GM21390 (cell line): ENCODE measurements at regions not wholly inside any gene's neighbourhood (a gene's known extent, or its start where the extent isn't known, plus 50 kb on each side); places are given as distances from the start of the nearest gene placed in this dataset.

Experiments
- ATAC-seq: cut with Tn5 transposase; IDR thresholded peaks from one replicate; pipeline ENCODE4 v1.9.1; 2021; ENCODE audit not compliant: unreplicated experiment

DNA sequence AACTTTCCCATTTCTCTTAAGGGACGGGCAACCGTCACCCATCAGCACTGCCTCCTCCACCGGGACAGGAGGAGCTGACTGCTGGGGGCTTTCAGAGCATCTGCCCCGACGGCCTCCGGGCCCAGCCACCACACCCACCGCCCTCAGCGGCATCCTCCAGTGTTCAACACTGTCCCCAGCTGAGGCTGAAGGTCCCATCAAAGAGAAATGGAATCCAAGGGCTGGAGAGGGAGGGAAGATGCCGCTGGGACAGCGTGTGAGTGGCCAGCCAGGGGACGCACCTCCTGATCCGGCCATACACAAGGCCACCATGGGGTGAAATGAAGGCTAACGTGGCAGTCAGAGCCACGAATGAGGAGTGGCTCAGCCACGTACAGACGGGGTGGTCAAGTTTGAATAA is 153.6 kb upstream of the PPP2R2D start:
- ATAC-seq = no peak

GRCh38 chr10:131747791-131748190 is 153.0 kb upstream of the PPP2R2D start:
- ATAC-seq = no peak

- ATAC-seq = no peak
Observed at GRCh38 chr10:131748191-131748590, 152.6 kb upstream of the PPP2R2D start.

DNA sequence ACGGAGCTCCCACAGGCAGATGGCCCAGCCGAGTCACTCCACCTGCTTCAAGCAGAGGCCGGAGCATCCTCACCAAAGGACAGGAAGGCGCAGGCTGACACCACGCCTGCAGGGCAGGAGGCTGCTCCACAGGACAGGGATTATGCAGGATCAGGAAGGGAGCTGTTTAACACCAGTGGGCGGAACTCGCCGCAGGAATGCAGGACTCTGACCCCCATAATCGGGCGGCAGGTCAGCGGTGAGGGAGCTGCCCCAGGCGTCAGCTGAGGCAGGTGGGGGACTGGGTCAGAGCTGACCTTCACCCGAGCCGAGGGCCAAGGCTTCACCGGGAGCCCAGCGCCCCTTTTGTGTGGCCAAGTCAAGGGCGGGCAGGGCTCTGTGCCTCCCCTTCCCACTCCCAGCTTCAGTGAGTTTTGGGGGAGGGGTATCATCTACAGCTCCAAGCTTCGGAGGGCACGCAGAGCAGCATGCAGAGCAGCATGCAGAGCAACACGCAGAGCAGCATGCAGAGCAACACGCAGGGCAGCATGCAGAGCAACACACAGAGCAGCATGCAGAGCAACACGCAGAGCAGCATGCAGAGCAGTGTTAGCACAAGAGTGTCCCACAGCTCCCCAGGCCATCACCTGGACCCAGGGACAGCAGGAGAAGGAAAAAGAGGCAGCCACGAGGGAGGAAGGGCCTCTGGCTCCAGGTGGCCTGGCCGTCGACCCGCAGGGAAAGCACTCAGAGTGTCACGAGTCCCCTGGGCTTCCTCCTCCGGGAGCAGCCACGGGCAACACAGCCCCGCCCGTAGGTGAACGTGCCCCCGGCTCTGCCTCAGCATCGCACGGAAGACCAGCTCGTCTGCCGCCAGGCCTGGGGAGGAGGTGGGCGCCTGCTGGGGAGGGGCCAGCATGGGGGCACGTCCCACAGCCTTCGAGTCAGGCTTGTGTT is 151.7 kb upstream of the PPP2R2D start:
- ATAC-seq = no peak

- ATAC-seq = no peak
Observed at GRCh38 chr10:131749767-131750142, 151.1 kb upstream of the PPP2R2D start.

DNA sequence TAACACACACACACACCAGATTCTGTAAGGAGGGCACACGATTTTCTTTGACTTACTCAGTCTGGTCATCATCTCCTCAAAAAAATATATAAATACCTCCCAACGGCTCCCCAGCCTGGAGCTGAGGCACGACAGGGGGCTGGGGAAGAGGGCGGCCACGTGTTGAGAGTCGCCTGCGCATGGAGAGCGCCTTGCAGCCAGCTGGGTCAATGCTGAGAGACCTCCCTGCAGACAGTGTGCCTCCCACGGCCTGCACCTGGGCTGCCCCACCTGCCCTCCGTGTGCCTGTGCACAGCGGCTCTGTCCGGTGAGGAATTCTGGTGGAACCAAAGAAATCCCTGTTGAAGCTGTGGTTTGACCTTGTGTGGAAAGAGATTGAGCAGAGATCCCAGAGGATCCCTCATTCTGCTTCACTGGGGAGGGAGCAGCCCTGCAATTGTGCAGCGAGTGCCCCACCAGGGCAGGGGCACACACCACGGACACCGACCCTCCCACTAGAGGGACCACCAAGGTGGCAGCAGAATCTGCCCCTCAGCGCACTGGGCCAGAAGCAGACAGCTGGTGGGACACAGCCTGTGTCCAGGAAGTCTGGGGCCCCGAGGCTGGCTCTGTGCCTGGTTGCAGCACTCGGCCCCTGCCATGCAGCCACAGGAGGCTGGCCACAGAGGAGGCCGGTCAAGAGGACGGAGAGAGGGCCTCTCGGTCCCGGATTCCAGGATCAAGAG is 150.5 kb upstream of the PPP2R2D start:
- ATAC-seq = no peak

GRCh38 chr10:131750973-131751826 is 149.6 kb upstream of the PPP2R2D start:
- ATAC-seq = no peak

GRCh38 chr10:131751827-131752775 is 148.7 kb upstream of the PPP2R2D start:
- ATAC-seq = no peak

DNA sequence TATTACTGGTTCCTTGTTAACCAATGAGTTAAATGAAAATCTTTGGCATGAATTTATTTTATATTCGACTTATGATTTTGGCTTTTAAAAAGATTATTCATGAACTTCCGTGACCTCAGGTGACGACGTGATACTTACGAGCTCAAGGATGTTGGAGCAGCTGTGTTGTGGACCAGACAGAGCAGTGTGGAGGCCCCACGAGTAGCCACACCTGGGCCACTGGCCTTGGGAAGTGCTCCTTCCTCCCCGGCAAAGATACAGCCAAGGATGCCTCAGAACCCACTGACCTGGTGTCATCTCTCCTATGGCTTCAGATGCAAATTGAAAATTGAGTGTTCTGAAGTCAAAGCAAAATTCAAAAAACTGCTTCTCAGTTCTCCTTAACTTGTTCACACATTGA is 147.5 kb upstream of the PPP2R2D start:
- no peak for ATAC-seq

GRCh38 chr10:131755200-131755599 is 145.6 kb upstream of the PPP2R2D start:
- no peak for ATAC-seq

DNA sequence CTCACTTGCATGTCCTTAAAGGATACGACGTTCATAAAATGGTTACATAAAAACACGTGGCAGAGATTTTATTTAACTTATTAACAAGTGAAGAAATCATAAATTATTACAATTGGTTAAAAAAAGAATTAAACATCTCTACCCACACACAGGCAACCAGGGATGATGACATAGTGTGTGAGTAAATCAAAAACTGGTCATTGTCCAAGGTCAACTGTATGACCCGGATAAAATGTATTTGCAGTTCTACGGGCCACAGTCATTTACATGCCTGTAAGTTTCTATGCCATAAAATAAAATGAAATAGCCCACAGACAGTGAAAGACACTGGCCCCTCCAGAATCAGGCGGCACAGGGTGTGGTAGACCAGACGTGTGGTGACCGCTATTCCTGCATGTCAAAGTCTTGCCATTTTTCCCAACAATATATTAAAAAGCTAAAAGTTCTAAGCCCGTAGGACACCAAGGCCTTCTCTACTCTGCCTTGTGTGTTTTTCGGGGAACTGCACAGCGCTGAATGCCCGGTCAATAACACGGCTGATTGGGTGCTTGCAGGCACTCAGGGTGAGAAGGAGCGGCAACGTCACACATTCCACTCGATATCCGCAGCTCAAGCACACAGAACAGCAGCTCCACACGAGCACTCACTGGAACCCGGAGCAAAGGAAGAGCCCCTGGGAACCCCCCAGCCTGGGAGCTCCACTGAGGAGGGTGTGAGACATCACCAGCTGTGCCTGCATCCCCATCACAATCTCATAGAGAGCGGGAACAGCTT is 143.3 kb upstream of the PPP2R2D start:
- ATAC-seq = no peak

GRCh38 chr10:131758062-131758938 is 142.5 kb upstream of the PPP2R2D start:
- no peak for ATAC-seq

DNA sequence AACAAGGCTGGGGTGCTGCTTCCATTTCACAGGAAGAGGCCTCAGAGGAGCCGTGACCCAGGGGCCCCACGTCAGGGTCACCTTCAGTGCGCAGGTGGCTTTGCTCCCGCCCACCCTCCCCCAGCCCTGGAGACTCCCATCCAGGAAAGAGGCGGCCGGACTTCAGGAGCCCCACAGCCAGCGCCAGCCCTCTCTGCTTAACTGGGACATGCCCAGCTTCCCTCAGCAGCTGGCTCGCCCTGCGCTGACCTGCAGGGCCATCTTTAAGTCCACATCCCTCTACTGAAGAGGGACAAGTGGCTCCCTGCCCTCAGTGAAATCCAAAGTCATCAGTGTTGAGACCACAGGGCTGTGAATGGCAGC is 141.9 kb upstream of the PPP2R2D start:
- no peak for ATAC-seq

DNA sequence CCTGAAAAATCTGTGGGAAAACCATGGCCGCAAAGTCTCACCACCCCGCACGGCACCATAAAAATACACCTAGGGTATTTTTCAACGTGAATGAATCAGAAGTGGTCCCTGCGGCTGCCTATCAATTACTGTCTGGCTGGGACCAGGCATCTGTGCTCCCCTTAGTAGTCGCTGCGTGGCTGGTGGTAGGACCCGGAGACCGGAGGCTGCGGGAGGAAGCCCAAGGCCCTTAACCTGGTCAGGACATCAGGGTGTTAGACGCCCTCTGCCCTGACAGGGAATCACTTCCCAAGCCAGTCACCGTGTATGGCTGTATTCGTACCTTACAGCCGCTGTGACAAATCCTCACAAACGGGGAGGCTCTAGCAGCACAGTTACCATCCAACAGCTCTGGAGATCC is 141.5 kb upstream of the PPP2R2D start:
- ATAC-seq = no peak

DNA sequence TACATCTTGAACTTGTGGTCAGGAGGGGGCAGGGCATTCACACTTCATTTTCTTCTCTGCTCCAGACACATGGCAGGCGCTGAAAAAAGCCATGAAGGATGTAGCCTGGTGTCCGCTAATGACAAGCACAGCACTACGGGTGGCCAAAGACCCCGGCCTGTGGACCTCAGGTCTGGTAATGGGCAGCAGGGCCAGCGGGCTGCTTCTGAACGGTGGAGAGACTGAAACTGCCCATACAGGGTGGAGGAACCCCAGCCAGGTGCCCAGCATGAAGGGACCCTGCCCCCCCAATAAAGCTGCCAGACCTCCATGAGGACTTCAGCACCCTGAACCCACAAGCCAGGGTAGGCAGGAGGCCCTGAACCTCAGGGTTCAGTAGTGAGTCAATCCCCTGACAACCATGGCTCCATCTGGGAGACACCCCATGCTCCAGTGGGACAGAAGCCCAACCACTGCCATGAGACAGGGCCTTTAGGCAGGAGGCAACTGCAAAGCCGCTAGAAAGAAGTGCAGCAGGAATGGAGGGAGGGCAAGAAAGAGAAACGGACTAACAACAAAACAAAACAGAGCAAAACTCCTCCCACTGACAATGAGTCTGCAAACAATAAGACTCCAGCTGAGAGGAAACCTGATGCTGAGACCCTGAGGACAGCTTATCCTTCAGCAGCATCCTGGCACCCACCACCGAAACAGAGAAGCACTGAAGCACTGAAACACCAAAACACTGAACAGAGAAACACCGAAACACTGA is 140.2 kb upstream of the PPP2R2D start:
- ATAC-seq = no peak

- no peak for ATAC-seq
Observed at GRCh38 chr10:131762789-131763696, 137.8 kb upstream of the PPP2R2D start.

- no peak for ATAC-seq
Observed at GRCh38 chr10:131764929-131765328, 135.9 kb upstream of the PPP2R2D start.
